Lower lobe of right lung (tissue), 2 donors: ENCODE measurements at regions not wholly inside any gene's neighbourhood (a gene's known extent, or its start where the extent isn't known, plus 50 kb on each side); places are given as distances from the start of the nearest gene placed in this dataset.

ENCODE experiments used
- ATAC-seq, 2 donors: fragments of 200-7000 bp; cut with Tn5 transposase; one replicate each; pipeline ENCODE4 v1.9.1; 2020 to 2022; ENCODE audit warnings: mild to moderate bottlenecking in 2 of 2, moderate library complexity in 2 of 2
- DNase-seq: peaks from one replicate; pipeline ENCODE4 v3.0.0-alpha.2; 2020
- H3K27ac ChIP-seq: fragments of 200-600 bp; one replicate; pipeline ENCODE4 v1.8.0; 2022
- H3K27me3 ChIP-seq: fragments of 200-600 bp; one replicate; pipeline ENCODE4 v1.8.0; 2022; ENCODE audit warnings: low read depth
- H3K36me3 ChIP-seq: fragments of 200-600 bp; one replicate; pipeline ENCODE4 v1.8.0; 2022; ENCODE audit warnings: mild to moderate bottlenecking
- H3K4me1 ChIP-seq: fragments of 200-600 bp; one replicate; pipeline ENCODE4 v1.8.0; 2022
- H3K4me3 ChIP-seq: fragments of 200-600 bp; one replicate; pipeline ENCODE4 v1.8.0; 2022; ENCODE audit warnings: mild to moderate bottlenecking
- H3K9me3 ChIP-seq: fragments of 200-600 bp; one replicate; pipeline ENCODE4 v1.8.0; 2022
- intact Hi-C: fragments of 100-400 bp; cut with DNase I; formaldehyde crosslinking; loops from one replicate; pipeline ENCODE4 v1.11.0; 2022
- TF ChIP-seq, protein P1 (sequence below): fragments of 200-600 bp; IDR thresholded peaks from one replicate; pipeline ENCODE4 v1.8.0; 2022; ENCODE audit warnings: antibody characterized with exemption, mild to moderate bottlenecking
- donor health status: DM: no; HTN: yes; CAD: no; lungs with severe emphysema.

DNA sequence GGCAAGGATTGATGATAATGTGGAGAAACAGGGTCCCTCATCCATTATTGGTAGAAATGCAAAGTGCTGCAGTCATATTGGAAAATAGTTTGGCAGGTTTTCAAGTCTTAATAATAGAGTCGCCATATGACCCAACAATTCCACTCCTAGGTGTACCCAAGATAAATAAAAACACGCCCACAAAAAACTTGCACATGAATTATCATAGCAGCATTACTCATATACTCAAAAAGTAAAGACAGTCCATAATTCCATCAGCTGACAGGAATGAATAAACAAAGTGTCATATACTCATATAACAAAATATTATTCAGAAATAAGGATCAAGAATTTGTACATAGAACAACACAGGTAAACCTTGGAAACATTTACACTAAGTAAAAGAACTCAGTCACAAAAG, 242.9 kb upstream of the FTMT start:
- no peaks in the 10 kb centered on the region for H3K4me1 ChIP-seq
- H3K4me3 ChIP-seq: no peak overlapping the region
- no peaks in the 10 kb centered on the region for H3K27me3 ChIP-seq
- H3K27ac ChIP-seq: no peak overlapping the region
- intact Hi-C loops: no loop called here
- ATAC-seq (no peak), DNase-seq (no peak)
- H3K36me3 ChIP-seq: no peaks in the 10 kb centered on the region
- TF ChIP-seq, protein P1, sequence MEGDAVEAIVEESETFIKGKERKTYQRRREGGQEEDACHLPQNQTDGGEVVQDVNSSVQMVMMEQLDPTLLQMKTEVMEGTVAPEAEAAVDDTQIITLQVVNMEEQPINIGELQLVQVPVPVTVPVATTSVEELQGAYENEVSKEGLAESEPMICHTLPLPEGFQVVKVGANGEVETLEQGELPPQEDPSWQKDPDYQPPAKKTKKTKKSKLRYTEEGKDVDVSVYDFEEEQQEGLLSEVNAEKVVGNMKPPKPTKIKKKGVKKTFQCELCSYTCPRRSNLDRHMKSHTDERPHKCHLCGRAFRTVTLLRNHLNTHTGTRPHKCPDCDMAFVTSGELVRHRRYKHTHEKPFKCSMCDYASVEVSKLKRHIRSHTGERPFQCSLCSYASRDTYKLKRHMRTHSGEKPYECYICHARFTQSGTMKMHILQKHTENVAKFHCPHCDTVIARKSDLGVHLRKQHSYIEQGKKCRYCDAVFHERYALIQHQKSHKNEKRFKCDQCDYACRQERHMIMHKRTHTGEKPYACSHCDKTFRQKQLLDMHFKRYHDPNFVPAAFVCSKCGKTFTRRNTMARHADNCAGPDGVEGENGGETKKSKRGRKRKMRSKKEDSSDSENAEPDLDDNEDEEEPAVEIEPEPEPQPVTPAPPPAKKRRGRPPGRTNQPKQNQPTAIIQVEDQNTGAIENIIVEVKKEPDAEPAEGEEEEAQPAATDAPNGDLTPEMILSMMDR: no peak
- no peaks in the 10 kb centered on the region for H3K9me3 ChIP-seq

DNA sequence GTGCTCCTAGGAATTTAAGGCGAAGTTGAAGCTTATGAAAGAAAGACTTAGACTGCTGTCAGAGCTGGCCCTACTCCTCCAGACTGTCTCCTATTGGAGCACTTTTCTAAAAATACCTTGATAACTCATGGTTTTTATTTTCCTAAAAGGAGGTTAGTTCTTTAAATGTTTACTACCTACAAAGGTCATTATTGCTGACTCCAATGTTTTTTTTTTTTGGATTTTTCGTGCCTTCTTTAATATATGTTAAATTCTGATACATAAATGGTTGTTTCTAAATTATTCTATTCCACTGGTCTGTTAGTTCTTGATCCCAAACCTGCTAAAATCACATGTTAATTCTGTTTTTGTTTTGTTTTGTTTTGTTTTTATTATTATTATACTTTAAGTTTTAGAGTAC, 227.6 kb upstream of the FTMT start:
- Histone ChIP-seq H3K4me3 (no peak overlapping the region), H3K36me3 (no peaks in the 10 kb centered on the region), H3K27me3 (no peaks in the 10 kb centered on the region), H3K4me1 (no peaks in the 10 kb centered on the region), H3K9me3 (no peaks in the 10 kb centered on the region), H3K27ac (no peak overlapping the region)
- TF ChIP-seq, protein P1: no peak
- DNase-seq: no peak
- ATAC-seq: no peak
- intact Hi-C loops: no loop called here

DNA sequence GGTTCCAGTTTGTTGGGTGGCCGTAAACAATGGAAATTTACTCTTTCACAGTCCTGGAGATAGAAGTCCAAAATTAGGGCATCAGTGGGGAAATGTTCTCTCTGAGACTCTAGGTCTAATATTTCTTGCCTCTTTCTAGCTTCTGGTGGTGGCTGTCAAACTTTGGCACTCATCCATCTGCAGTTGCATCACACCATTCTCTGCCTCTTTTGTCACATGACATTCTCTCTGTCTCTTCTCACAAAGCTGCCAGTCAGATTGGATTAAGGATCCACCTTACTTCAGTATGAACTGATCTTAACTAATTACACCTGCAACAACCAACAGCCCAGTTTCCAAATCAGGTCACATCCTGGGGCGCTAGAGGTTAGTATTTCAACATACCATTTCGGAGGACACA, 222.9 kb upstream of the FTMT start:
- H3K9me3 ChIP-seq: no peaks in the 10 kb centered on the region
- H3K27ac ChIP-seq: no peak overlapping the region
- TF ChIP-seq, protein P1: no peak
- no peaks in the 10 kb centered on the region for H3K27me3 ChIP-seq
- H3K36me3 ChIP-seq: no peaks in the 10 kb centered on the region
- H3K4me3 ChIP-seq: no peak overlapping the region
- intact Hi-C loops: no loop called here
- H3K4me1 ChIP-seq: no peaks in the 10 kb centered on the region
- ATAC-seq (no peak), DNase-seq (no peak)

DNA sequence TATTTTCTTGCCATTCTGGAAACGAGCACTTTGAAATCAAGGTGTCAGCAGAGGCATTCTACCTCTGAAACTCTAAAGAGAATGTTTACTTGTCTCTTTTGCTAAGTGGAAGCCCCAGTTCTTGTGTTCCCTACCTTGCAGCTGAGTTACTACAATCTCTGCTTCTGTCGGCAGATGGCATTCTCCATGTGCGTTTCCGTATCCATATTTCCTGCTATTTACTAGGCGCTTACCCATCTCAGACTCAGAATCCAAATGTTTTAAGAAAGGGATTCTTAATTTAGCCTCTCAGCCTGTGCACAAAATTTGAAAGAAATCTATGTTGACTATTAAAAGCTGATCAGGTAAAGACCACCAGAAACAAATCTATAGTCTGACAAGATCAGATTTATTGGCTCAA, 221.3 kb upstream of the FTMT start:
- Histone ChIP-seq H3K27ac (no peak overlapping the region), H3K9me3 (no peaks in the 10 kb centered on the region), H3K4me1 (no peaks in the 10 kb centered on the region), H3K4me3 (no peak overlapping the region), H3K36me3 (no peaks in the 10 kb centered on the region), H3K27me3 (no peaks in the 10 kb centered on the region)
- ATAC-seq (no peak), DNase-seq (no peak)
- TF ChIP-seq, protein P1: no peak
- intact Hi-C loops: no loop called here

DNA sequence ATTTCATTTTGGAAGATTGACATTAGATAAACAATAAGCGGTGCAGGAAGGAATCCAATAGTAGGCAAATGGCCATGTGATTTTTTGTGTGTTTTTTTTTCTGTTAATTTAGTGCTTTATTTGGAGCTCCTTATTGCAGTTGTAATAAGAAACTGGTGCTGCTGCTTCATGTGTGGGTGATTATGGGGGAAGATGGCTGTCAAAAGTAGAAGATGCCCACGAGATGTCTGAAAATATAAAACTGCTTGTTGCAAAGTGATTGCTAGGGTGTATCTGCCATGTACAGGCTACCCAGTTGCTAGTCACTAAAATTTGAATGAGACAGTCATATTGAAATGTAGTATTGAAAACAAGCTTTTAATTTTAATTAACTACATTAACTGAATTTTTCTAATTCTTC, 216.7 kb upstream of the FTMT start:
- DNase-seq (no peak), ATAC-seq (no peak)
- Histone ChIP-seq H3K27me3 (no peaks in the 10 kb centered on the region), H3K27ac (no peak overlapping the region), H3K9me3 (no peaks in the 10 kb centered on the region), H3K36me3 (no peaks in the 10 kb centered on the region), H3K4me1 (no peaks in the 10 kb centered on the region), H3K4me3 (no peak overlapping the region)
- intact Hi-C loops: no loop called here
- TF ChIP-seq, protein P1: no peak

DNA sequence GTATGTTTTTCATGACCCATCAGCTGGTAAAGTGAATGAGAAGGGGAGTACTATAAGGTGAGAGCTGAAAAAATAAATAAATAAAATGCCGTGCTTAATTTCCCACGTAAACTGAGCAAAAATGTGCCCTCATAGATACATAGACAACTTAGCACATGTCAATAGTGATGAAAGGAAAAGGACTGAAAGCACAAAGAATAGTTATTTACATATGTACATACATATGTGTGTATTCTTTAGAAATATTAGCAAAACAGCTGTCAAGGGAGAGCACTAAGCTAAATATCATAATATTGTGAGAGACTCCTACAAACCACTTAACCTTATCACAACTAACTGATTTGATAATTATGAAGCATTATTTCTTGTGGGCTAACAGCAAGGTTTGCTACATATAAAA, 213.6 kb upstream of the FTMT start:
- Histone ChIP-seq H3K36me3 (no peaks in the 10 kb centered on the region), H3K4me3 (no peak overlapping the region), H3K27me3 (no peaks in the 10 kb centered on the region), H3K27ac (no peak overlapping the region), H3K4me1 (no peaks in the 10 kb centered on the region), H3K9me3 (no peaks in the 10 kb centered on the region)
- ATAC-seq: no peak
- TF ChIP-seq, protein P1: no peak
- no peak for DNase-seq
- intact Hi-C loops: no loop called here
